Endothelial cell of umbilical vein (primary cell): ENCODE measurements at regions not wholly inside any gene's neighbourhood (a gene's known extent, or its start where the extent isn't known, plus 50 kb on each side); places are given as distances from the start of the nearest gene placed in this dataset.

Source experiments
- POLR2A ChIP-seq: IDR thresholded peaks from 2 replicates; pipeline ENCODE4 v1.6.1; 2012; ENCODE audit warnings: low read depth, mild to moderate bottlenecking, control low read depth, low read length
- POLR2AphosphoS5 ChIP-seq: IDR thresholded peaks from 2 replicates; pipeline ENCODE4 v1.6.1; 2012; ENCODE audit warnings: low read depth, mild to moderate bottlenecking, control low read depth, low read length, moderate library complexity; ENCODE audit not compliant: insufficient read depth

DNA sequence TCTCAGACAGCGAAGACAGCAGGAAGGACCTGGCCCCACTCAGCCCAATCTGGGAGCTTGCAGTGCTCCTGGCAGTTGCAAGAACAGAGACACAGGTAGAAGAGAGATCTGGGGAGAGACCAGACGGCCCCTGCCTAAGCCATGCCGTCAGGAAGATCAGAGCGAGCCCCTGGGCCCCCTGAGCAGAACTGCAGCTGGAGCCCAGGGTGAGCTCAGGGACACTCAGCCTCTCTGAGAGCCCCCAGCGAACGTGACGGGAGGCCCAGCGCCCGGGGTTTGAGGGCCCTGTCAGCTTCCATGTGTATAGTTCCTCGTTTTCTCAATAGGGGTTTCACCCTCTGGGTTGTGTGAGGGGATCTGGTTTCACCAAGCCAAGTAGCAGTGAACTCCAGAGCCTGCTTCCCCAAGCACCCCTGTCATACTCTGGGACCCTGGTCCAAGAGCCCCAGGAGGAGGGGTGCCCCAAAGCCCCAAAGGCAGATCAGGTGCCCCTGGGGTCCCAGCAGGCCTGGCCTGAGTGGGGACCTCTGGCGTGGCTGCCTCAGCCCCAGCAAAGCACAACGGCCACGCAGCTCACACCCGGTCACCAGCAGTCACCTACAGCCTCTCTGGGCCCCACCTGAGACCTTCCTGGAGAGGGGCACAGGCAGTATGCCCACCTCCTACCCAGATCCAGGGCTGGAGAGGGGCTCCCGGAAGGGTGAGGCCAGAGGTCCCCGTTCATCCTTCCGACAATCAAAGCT lies 431.3 kb upstream of the MYT1L start:
- no peak for TF ChIP-seq POLR2A
- TF ChIP-seq POLR2AphosphoS5 = no peak
